IPS-11a (cell line): ENCODE measurements at regions not wholly inside any gene's neighbourhood (a gene's known extent, or its start where the extent isn't known, plus 50 kb on each side); places are given as distances from the start of the nearest gene placed in this dataset.
"Not testable (repeated sequence)": the region's sequence is repeated elsewhere in the genome, so short reads cannot be mapped to it uniquely, and the experiment has no call there.

ENCODE experiments used
- H3K4me3 ChIP-seq: one replicate; pipeline ENCODE4 v1.5.1; 2013; ENCODE audit warnings: low read depth, low read length, control low read depth

DNA sequence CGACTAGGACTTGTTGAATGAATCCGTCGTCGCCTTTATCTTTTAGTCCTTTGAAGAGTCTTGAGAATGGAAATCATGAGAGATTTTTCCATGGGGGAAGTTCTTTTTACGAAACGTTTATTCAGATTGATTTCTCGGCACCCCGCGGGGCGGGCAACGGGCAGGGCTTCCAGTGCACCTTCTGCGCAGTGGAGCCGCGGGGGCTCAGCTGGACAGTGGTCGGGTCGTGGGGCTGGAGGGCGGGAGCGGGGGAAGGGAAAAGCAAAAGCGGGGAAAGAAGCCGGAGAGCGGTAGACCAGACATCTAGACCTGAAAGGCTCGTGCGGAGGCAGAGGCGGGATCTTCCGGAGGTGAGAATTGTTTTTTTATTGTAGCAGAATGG, 103.0 kb downstream of the NBPF11 start:
- H3K4me3 ChIP-seq: peak overlapping the region; percentile 35

DNA sequence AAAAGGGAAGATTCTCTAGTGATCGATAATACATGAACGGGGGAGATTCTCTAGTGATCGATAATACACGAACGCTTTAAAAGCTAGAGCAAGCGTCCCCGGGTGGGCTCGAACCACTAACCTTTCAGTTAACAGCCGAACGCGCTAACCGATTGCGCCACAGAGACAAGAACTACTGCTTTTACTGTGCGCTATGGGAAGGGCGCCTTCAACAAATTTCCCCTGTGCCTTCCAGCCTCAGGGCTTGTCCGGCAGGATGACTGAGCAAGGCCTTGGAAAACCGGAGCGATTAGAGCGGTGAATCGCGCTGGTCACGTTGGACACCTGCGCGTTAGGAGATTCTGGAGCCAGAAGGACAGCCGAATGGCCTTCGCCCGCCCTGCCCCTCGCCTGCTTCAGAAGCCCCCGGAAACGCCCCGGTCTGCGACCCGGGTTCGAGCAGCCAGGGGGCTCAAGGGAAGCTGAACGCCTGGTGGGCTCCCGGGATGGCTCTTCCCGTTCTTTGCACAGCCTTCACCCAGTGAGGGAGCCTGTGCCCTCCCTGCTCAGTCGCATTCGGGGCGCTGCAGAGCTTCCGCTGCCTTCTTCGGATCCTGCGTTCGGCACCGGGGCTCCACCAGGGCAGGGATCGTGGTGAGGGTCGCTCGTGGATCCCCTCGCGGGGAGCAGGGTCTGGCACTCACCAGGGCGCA, 103.5 kb downstream of the NBPF11 start:
- peak overlapping the region; percentile 35 for H3K4me3 ChIP-seq

DNA sequence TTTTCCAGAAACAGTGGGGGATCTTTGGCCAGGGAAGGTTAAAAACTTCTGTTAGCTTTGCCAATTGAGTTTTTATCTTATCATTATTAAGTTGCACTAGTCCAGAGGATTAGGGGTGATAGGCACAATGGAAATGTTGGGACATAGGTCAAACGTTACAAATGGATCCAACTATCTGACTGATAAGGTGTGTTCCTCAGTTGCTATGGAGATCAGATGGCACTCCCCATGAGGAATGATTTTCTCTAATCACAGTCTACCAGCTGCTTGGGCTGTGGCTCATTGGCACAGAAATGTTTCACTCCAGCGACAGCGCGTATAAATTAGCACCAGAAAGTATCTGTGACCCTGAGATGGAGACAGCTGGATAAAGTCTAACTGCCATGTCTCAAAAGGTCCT, 106.2 kb downstream of the NBPF11 start:
- H3K4me3 ChIP-seq: not testable (repeated sequence)

DNA sequence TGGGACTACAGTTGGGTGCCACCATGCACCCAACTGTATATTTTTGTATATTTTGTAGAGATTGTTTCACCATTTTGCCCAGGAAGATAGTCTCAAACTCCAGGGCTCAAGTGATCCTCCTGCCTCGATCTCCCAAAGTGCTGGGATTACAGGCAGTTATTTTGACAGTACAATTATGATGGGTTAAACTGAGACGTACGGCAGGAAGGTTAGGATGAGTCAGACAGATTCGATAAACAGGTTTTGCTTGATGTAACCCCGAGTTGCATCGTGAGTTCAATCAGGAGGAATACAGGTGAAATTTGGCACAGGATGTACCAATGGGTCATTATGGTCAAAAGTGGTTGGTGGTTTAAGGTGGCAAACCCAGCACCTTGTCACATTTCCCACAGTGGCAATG, 107.6 kb downstream of the NBPF11 start:
- not testable (repeated sequence) for H3K4me3 ChIP-seq
